ENCODE measurements at regions not wholly inside any gene's neighbourhood (a gene's known extent, or its start where the extent isn't known, plus 50 kb on each side); places are given as distances from the start of the nearest gene placed in this dataset.

- DNase-seq (ENCODE audit: low spot score): no peak
- in situ Hi-C loops (cut with MboI; ENCODE audit: low pct_unique_long_range_greater_than_20kb, low sequenced_read_pairs, unreplicated experiment): no loop called here
- TF ChIP-seq, protein P1, sequence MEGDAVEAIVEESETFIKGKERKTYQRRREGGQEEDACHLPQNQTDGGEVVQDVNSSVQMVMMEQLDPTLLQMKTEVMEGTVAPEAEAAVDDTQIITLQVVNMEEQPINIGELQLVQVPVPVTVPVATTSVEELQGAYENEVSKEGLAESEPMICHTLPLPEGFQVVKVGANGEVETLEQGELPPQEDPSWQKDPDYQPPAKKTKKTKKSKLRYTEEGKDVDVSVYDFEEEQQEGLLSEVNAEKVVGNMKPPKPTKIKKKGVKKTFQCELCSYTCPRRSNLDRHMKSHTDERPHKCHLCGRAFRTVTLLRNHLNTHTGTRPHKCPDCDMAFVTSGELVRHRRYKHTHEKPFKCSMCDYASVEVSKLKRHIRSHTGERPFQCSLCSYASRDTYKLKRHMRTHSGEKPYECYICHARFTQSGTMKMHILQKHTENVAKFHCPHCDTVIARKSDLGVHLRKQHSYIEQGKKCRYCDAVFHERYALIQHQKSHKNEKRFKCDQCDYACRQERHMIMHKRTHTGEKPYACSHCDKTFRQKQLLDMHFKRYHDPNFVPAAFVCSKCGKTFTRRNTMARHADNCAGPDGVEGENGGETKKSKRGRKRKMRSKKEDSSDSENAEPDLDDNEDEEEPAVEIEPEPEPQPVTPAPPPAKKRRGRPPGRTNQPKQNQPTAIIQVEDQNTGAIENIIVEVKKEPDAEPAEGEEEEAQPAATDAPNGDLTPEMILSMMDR (IDR thresholded peaks at IDR 0.05; ENCODE audit: extremely low read depth, insufficient read depth, missing control alignments): no peak
Observed at GRCh38 chr3:124540550-124541211, 189.6 kb upstream of the UMPS start.

GRCh38 chr3:124542214-124542869, 187.9 kb upstream of the UMPS start:
- no peak for DNase-seq (ENCODE audit: low spot score)
- in situ Hi-C loops (cut with MboI; ENCODE audit: low pct_unique_long_range_greater_than_20kb, low sequenced_read_pairs, unreplicated experiment): no loop called here
- TF ChIP-seq, protein P1 (IDR thresholded peaks at IDR 0.05; ENCODE audit: extremely low read depth, insufficient read depth, missing control alignments): no peak

GRCh38 chr3:124545891-124546290, 184.4 kb upstream of the UMPS start:
- no peak for DNase-seq (ENCODE audit: low spot score)
- TF ChIP-seq, protein P1 (IDR thresholded peaks at IDR 0.05; ENCODE audit: extremely low read depth, insufficient read depth, missing control alignments): no peak
- in situ Hi-C loops (cut with MboI; ENCODE audit: low pct_unique_long_range_greater_than_20kb, low sequenced_read_pairs, unreplicated experiment): no loop called here

- no peak for DNase-seq (ENCODE audit: low spot score)
- in situ Hi-C loops (cut with MboI; ENCODE audit: low pct_unique_long_range_greater_than_20kb, low sequenced_read_pairs, unreplicated experiment): no loop called here
- TF ChIP-seq, protein P1 (IDR thresholded peaks at IDR 0.05; ENCODE audit: extremely low read depth, insufficient read depth, missing control alignments): no peak
Observed at GRCh38 chr3:124552224-124552623, 178.0 kb upstream of the UMPS start.

- no peak for DNase-seq (ENCODE audit: low spot score)
- in situ Hi-C loops (cut with MboI; ENCODE audit: low pct_unique_long_range_greater_than_20kb, low sequenced_read_pairs, unreplicated experiment): no loop called here
- TF ChIP-seq, protein P1 (IDR thresholded peaks at IDR 0.05; ENCODE audit: extremely low read depth, insufficient read depth, missing control alignments): no peak
Observed at GRCh38 chr3:124553178-124553577, 177.1 kb upstream of the UMPS start.

- in situ Hi-C loops (cut with MboI; ENCODE audit: low pct_unique_long_range_greater_than_20kb, low sequenced_read_pairs, unreplicated experiment): no loop called here
- no peak for DNase-seq (ENCODE audit: low spot score)
- TF ChIP-seq, protein P1 (IDR thresholded peaks at IDR 0.05; ENCODE audit: extremely low read depth, insufficient read depth, missing control alignments): no peak
Observed at GRCh38 chr3:124556636-124557035, 173.6 kb upstream of the UMPS start.
